ENCODE measurements at regions not wholly inside any gene's neighbourhood (a gene's known extent, or its start where the extent isn't known, plus 50 kb on each side); places are given as distances from the start of the nearest gene placed in this dataset.

- no peaks in the 10 kb centered on the region for H3K9me3 ChIP-seq (ENCODE audit: insufficient read depth, low read length, severe bottlenecking)
- peak overlapping the region; percentile 11; the same call in 1 of the 2 replicates for H2AFZ ChIP-seq (ENCODE audit: low read depth, low read length)
- no peaks in the 10 kb centered on the region for H4K20me1 ChIP-seq (ENCODE audit: insufficient read depth, low read length)
Observed at GRCh38 chr5:121489972-121490371, 361.7 kb upstream of the FTMT start.

GRCh38 chr5:121497176-121497575 is 354.5 kb upstream of the FTMT start:
- Histone ChIP-seq H3K9ac (ENCODE audit: low read depth, low read length) (no peak overlapping the region), H3K4me3 (ENCODE audit: low read depth in 1 of 2, low read length in 2 of 2) (no peak overlapping the region), H3K27ac (ENCODE audit: low read length) (no peak overlapping the region), H3K4me2 (ENCODE audit: insufficient read depth, low read length) (no peak overlapping the region), H3K4me1 (ENCODE audit: insufficient read depth, low read length) (no peaks in the 10 kb centered on the region), H3K9me3 (ENCODE audit: insufficient read depth, low read length, severe bottlenecking) (no peaks in the 10 kb centered on the region), H2AFZ (ENCODE audit: low read depth, low read length) (peak overlapping the region; percentile 49; the same call in 1 of the 2 replicates), H3K27me3 (ENCODE audit: insufficient read depth, low read length, poor library complexity) (no peaks in the 10 kb centered on the region), H4K20me1 (ENCODE audit: insufficient read depth, low read length) (no peaks in the 10 kb centered on the region), H3K79me2 (ENCODE audit: insufficient read depth, low read length) (no peaks in the 10 kb centered on the region), H3K36me3 (ENCODE audit: insufficient read depth, low read length) (no peaks in the 10 kb centered on the region)
- no peak for TF ChIP-seq CTCF (IDR thresholded peaks at IDR 0.05; ENCODE audit: borderline replicate concordance, extremely low read depth, low read length, poor library complexity, severe bottlenecking)
- no peak for TF ChIP-seq EZH2 (IDR thresholded peaks at IDR 0.05; ENCODE audit: borderline replicate concordance, low read depth, low read length, severe bottlenecking)
- DNase-seq (no peak), ATAC-seq (ENCODE audit: insufficient read depth, low read depth) (no peak)

More at GRCh38 chr5:121489972-121490371, 361.7 kb upstream of the FTMT start:
- no peak overlapping the region for H3K4me3 ChIP-seq (ENCODE audit: low read depth in 1 of 2, low read length in 2 of 2)
- DNase-seq, result peak; percentile 47
- H3K27ac ChIP-seq (ENCODE audit: low read length), result peak overlapping the region; percentile 66
- H3K9ac ChIP-seq (ENCODE audit: low read depth, low read length), result peak overlapping the region; percentile 21
- H3K27me3 ChIP-seq (ENCODE audit: insufficient read depth, low read length, poor library complexity), result no peaks in the 10 kb centered on the region
- H3K4me2 ChIP-seq (ENCODE audit: insufficient read depth, low read length), result peak overlapping the region; percentile 33; the same call in 1 of the 2 replicates
- TF ChIP-seq EZH2 (IDR thresholded peaks at IDR 0.05; ENCODE audit: borderline replicate concordance, low read depth, low read length, severe bottlenecking) (no peak), CTCF (IDR thresholded peaks at IDR 0.05; ENCODE audit: borderline replicate concordance, extremely low read depth, low read length, poor library complexity, severe bottlenecking) (no peak)
- peaks cover 30% of the 10 kb centered on the region for H3K4me1 ChIP-seq (ENCODE audit: insufficient read depth, low read length)
- no peaks in the 10 kb centered on the region for H3K79me2 ChIP-seq (ENCODE audit: insufficient read depth, low read length)
- H3K36me3 ChIP-seq (ENCODE audit: insufficient read depth, low read length), result no peaks in the 10 kb centered on the region
- ATAC-seq (ENCODE audit: insufficient read depth, low read depth), result peak; percentile 97

GRCh38 chr5:121500310-121500709 is 351.4 kb upstream of the FTMT start:
- H3K4me3 ChIP-seq (ENCODE audit: low read depth in 1 of 2, low read length in 2 of 2), result no peak overlapping the region
- H4K20me1 ChIP-seq (ENCODE audit: insufficient read depth, low read length), result no peaks in the 10 kb centered on the region
- no peaks in the 10 kb centered on the region for H3K79me2 ChIP-seq (ENCODE audit: insufficient read depth, low read length)
- 0 out of 2 replicates have a peak overlapping the region, but pooled peaks have one; percentile 36 for H2AFZ ChIP-seq (ENCODE audit: low read depth, low read length)
- H3K36me3 ChIP-seq (ENCODE audit: insufficient read depth, low read length), result no peaks in the 10 kb centered on the region
- H3K27ac ChIP-seq (ENCODE audit: low read length), result no peak overlapping the region
- no peak overlapping the region for H3K9ac ChIP-seq (ENCODE audit: low read depth, low read length)
- TF ChIP-seq CTCF (IDR thresholded peaks at IDR 0.05; ENCODE audit: borderline replicate concordance, extremely low read depth, low read length, poor library complexity, severe bottlenecking), result no peak
- H3K4me1 ChIP-seq (ENCODE audit: insufficient read depth, low read length), result peaks cover 6% of the 10 kb centered on the region
- no peak overlapping the region for H3K4me2 ChIP-seq (ENCODE audit: insufficient read depth, low read length)
- no peaks in the 10 kb centered on the region for H3K27me3 ChIP-seq (ENCODE audit: insufficient read depth, low read length, poor library complexity)
- ATAC-seq (ENCODE audit: insufficient read depth, low read depth) (no peak), DNase-seq (no peak)
- H3K9me3 ChIP-seq (ENCODE audit: insufficient read depth, low read length, severe bottlenecking), result no peaks in the 10 kb centered on the region
